OCI-LY1 (cell line): ENCODE measurements at regions not wholly inside any gene's neighbourhood (a gene's known extent, or its start where the extent isn't known, plus 50 kb on each side); places are given as distances from the start of the nearest gene placed in this dataset.

Source experiments
- H2AFZ ChIP-seq: fragments of 200-600 bp; sonication (generic), shearing (Covaris generic); 2 replicates; pipeline ENCODE4 v1.6.0; 2014; ENCODE audit warnings: antibody characterized with exemption, mild to moderate bottlenecking, low read length
- H3F3A ChIP-seq: fragments of 200-600 bp; sonication (generic), shearing (Covaris generic); 2 replicates; pipeline ENCODE4 v1.6.0; 2014; ENCODE audit warnings: mild to moderate bottlenecking, antibody characterized with exemption, low read length, moderate library complexity; ENCODE audit not compliant: insufficient read depth
- H3K27ac ChIP-seq: fragments of 200-600 bp; sonication (generic); 2 replicates; pipeline ENCODE4 v1.5.1; 2014; ENCODE audit warnings: low read length, mixed run types, mild to moderate bottlenecking, low read depth; ENCODE audit not compliant: poor library complexity, severe bottlenecking
- H3K27me3 ChIP-seq: fragments of 200-600 bp; sonication (generic); 2 replicates; pipeline ENCODE4 v1.6.0; 2014; ENCODE audit warnings: antibody characterized with exemption, mild to moderate bottlenecking, low read length, moderate library complexity; ENCODE audit not compliant: insufficient read depth
- H3K36me3 ChIP-seq: fragments of 200-600 bp; sonication (generic); 2 replicates; pipeline ENCODE4 v1.6.1; 2014; ENCODE audit warnings: mild to moderate bottlenecking, antibody characterized with exemption, low read length, moderate library complexity, mixed read lengths; ENCODE audit not compliant: insufficient read depth
- H3K4me1 ChIP-seq: fragments of 200-600 bp; sonication (generic); 2 replicates; pipeline ENCODE4 v1.5.1; 2014; ENCODE audit warnings: mild to moderate bottlenecking, low read length, moderate library complexity; ENCODE audit not compliant: insufficient read depth, severe bottlenecking
- H3K4me2 ChIP-seq: fragments of 200-600 bp; sonication (generic), shearing (Covaris generic); 2 replicates; pipeline ENCODE4 v1.6.1; 2014; ENCODE audit warnings: low read length
- H3K4me3 ChIP-seq: fragments of 200-600 bp; sonication (generic); 2 replicates; pipeline ENCODE4 v1.5.1; 2014; ENCODE audit warnings: low read length, low read depth, mild to moderate bottlenecking, mixed read lengths; ENCODE audit not compliant: poor library complexity, severe bottlenecking
- H3K79me2 ChIP-seq: fragments of 200-600 bp; shearing (Covaris generic); 2 replicates; pipeline ENCODE4 v1.6.1; 2016; ENCODE audit warnings: mixed run types, low read length, mixed read lengths; ENCODE audit not compliant: insufficient read depth
- H3K9ac ChIP-seq: fragments of 200-600 bp; sonication (generic), shearing (Covaris generic); 2 replicates; pipeline ENCODE4 v1.6.1; 2014; ENCODE audit warnings: mild to moderate bottlenecking, low read length, mixed read lengths
- H3K9me2 ChIP-seq: fragments of 200-600 bp; sonication (generic), shearing (Covaris generic); 2 replicates; pipeline ENCODE4 v1.6.1; 2014; ENCODE audit warnings: low read depth, mild to moderate bottlenecking, low read length, mixed read lengths
- H3K9me3 ChIP-seq: fragments of 200-600 bp; shearing (Covaris generic); 2 replicates; pipeline ENCODE4 v1.6.1; 2014; ENCODE audit warnings: low read length, mixed read lengths
- H4K20me1 ChIP-seq: fragments of 200-600 bp; sonication (generic), shearing (Covaris generic); 2 replicates; pipeline ENCODE4 v1.6.0; 2016; ENCODE audit warnings: mild to moderate bottlenecking, low read length; ENCODE audit not compliant: insufficient read depth
- EZH2 ChIP-seq: fragments of 200-600 bp; sonication (generic), shearing (Covaris generic); IDR thresholded peaks from 2 replicates; pipeline ENCODE4 v1.8.0; 2017; ENCODE audit warnings: borderline replicate concordance, mixed run types, mild to moderate bottlenecking, antibody characterized with exemption, low read length, moderate library complexity, mixed read lengths
- TF ChIP-seq, protein P1 (sequence below): fragments of 200-600 bp; sonication (generic), shearing (Covaris generic); IDR thresholded peaks from 2 replicates; pipeline ENCODE4 v1.5.1; 2017; ENCODE audit warnings: mild to moderate bottlenecking, antibody characterized with exemption, low read length, moderate library complexity, mixed read lengths

- Histone ChIP-seq H3K36me3 (no peaks in the 10 kb centered on the region), H3F3A (no peaks in the 10 kb centered on the region), H2AFZ (no peak overlapping the region), H3K4me3 (no peak overlapping the region), H3K4me1 (no peaks in the 10 kb centered on the region), H3K9me3 (no peaks in the 10 kb centered on the region), H3K9ac (no peak overlapping the region), H3K79me2 (no peaks in the 10 kb centered on the region), H3K9me2 (no peaks in the 10 kb centered on the region), H4K20me1 (no peaks in the 10 kb centered on the region), H3K27ac (no peak overlapping the region), H3K4me2 (no peak overlapping the region), H3K27me3 (no peaks in the 10 kb centered on the region)
- no peak for TF ChIP-seq EZH2
- TF ChIP-seq, protein P1, sequence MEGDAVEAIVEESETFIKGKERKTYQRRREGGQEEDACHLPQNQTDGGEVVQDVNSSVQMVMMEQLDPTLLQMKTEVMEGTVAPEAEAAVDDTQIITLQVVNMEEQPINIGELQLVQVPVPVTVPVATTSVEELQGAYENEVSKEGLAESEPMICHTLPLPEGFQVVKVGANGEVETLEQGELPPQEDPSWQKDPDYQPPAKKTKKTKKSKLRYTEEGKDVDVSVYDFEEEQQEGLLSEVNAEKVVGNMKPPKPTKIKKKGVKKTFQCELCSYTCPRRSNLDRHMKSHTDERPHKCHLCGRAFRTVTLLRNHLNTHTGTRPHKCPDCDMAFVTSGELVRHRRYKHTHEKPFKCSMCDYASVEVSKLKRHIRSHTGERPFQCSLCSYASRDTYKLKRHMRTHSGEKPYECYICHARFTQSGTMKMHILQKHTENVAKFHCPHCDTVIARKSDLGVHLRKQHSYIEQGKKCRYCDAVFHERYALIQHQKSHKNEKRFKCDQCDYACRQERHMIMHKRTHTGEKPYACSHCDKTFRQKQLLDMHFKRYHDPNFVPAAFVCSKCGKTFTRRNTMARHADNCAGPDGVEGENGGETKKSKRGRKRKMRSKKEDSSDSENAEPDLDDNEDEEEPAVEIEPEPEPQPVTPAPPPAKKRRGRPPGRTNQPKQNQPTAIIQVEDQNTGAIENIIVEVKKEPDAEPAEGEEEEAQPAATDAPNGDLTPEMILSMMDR = no peak
Observed at GRCh38 chr6:82588020-82588419, 224.4 kb downstream of the TPBG start.

DNA sequence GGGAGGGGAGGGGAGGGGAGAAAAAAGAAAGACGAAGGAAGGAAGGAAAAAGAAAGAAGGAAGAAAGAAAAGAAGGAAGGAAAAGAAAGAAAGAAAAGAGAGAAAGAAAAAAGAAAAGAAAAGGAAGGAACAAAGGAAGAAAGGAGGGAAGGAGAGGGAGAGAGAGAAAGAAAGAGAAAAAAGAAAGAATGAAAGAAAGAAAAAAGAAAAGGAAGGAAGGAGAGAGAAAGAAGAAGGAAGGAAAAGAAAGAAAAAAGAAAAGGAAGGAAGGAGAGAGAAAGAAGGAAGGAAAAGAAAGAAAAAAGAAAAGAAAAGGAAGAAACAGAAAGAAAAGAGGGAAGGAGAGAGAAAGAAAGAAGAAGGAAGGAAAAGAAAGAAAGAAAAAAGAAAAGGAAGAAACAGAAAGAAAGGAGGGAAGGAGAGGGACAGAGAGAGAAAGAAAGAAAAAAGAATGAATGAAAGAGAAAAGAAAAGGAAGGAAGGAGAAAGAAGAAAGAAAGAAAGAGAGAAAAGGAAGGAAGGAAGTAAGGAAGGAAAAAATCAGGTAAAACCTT lies 225.3 kb downstream of the TPBG start:
- Histone ChIP-seq H3K9ac (no peak overlapping the region), H2AFZ (no peak overlapping the region), H4K20me1 (no peaks in the 10 kb centered on the region), H3K79me2 (no peaks in the 10 kb centered on the region), H3K36me3 (no peaks in the 10 kb centered on the region), H3K9me2 (no peaks in the 10 kb centered on the region), H3K4me2 (no peak overlapping the region), H3K4me1 (no peaks in the 10 kb centered on the region), H3K4me3 (no peak overlapping the region), H3K27ac (no peak overlapping the region), H3K27me3 (no peaks in the 10 kb centered on the region), H3K9me3 (no peaks in the 10 kb centered on the region), H3F3A (no peaks in the 10 kb centered on the region)
- TF ChIP-seq, protein P1 = no peak
- no peak for TF ChIP-seq EZH2

DNA sequence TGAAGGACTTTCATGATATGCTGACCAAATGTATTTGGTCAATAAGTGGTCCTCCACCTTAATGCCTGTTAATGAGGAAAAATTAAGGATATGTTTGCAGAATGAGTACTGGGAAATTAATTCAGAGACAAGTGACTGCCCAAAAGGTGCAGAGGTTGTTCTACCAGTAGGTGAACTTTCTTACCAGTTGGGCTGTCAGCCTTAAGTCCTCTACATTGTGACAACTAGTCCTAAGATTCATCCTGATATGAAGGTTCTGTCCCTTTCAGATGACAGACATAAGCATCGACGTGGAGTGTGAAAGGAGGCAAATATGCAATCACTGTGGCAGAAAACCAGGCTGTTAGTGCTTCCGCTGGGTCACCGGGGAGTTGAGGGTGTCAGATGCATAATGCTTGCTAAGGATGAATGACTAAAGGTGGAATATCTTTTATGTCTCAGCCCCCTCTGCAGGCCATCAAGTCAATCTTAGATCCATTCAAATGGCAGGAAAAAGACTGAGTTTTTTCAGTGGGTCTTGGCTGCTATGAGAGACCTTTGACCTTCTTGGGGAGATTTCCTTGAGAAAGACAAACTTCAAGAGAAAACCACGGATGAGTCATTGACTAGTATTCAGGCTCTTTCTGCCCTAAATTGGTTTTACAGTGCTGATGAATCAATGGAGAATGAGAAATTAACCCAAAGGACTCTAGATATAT lies 226.0 kb downstream of the TPBG start:
- TF ChIP-seq, protein P1 = peak; percentile 18; the same call in 1 of the 2 replicates
- TF ChIP-seq EZH2 = no peak
- Histone ChIP-seq H2AFZ (no peak overlapping the region), H3K27me3 (no peaks in the 10 kb centered on the region), H3K9me2 (no peaks in the 10 kb centered on the region), H3K79me2 (no peaks in the 10 kb centered on the region), H3K27ac (no peak overlapping the region), H3K4me3 (no peak overlapping the region), H3K36me3 (no peaks in the 10 kb centered on the region), H3K9ac (no peak overlapping the region), H3F3A (no peaks in the 10 kb centered on the region), H3K4me1 (no peaks in the 10 kb centered on the region), H4K20me1 (no peaks in the 10 kb centered on the region), H3K4me2 (no peak overlapping the region), H3K9me3 (no peaks in the 10 kb centered on the region)
